ENCODE measurements at regions not wholly inside any gene's neighbourhood (a gene's known extent, or its start where the extent isn't known, plus 50 kb on each side); places are given as distances from the start of the nearest gene placed in this dataset.

- Histone ChIP-seq H3K27me3 (ENCODE audit: low read depth) (peaks cover 8% of the 10 kb centered on the region), H3K36me3 (no peaks in the 10 kb centered on the region), H3K4me1 (no peaks in the 10 kb centered on the region), H3K9me3 (replicated peaks) (peaks cover 9% of the 10 kb centered on the region), H3K4me3 (no peak overlapping the region), H3K27ac (replicated peaks) (no peak overlapping the region)
- intact Hi-C loops (cut with micrococcal nuclease), result no loop called here
- TF ChIP-seq CTCF (IDR thresholded peaks at IDR 0.05; ENCODE audit: borderline replicate concordance), result no peak
- DNase-seq, result no peak
Observed at GRCh38 chr22:27624042-27624441, 177.5 kb downstream of the MN1 start.

- Histone ChIP-seq H3K9me3 (replicated peaks) (peaks cover 3% of the 10 kb centered on the region), H3K4me1 (no peaks in the 10 kb centered on the region), H3K4me3 (no peak overlapping the region), H3K36me3 (no peaks in the 10 kb centered on the region), H3K27me3 (ENCODE audit: low read depth) (peaks cover 6% of the 10 kb centered on the region), H3K27ac (replicated peaks) (no peak overlapping the region)
- intact Hi-C loops (cut with micrococcal nuclease), result no loop called here
- no peak for TF ChIP-seq CTCF (IDR thresholded peaks at IDR 0.05; ENCODE audit: borderline replicate concordance)
- DNase-seq, result no peak
Observed at GRCh38 chr22:27624705-27625104, 176.9 kb downstream of the MN1 start.

GRCh38 chr22:27625769-27626674 is 175.5 kb downstream of the MN1 start:
- Histone ChIP-seq H3K27ac (replicated peaks) (no peak overlapping the region), H3K9me3 (replicated peaks) (no peaks in the 10 kb centered on the region), H3K4me1 (no peaks in the 10 kb centered on the region), H3K4me3 (no peak overlapping the region), H3K36me3 (no peaks in the 10 kb centered on the region), H3K27me3 (ENCODE audit: low read depth) (peaks cover 18% of the 10 kb centered on the region)
- TF ChIP-seq CTCF (IDR thresholded peaks at IDR 0.05; ENCODE audit: borderline replicate concordance), result no peak
- DNase-seq, result no peak
- intact Hi-C loops (cut with micrococcal nuclease), result no loop called here

- intact Hi-C loops (cut with micrococcal nuclease), result no loop called here
- H3K4me3 ChIP-seq, result no peak overlapping the region
- DNase-seq, result no peak
- H3K27me3 ChIP-seq (ENCODE audit: low read depth), result peaks cover 26% of the 10 kb centered on the region
- no peaks in the 10 kb centered on the region for H3K36me3 ChIP-seq
- no peaks in the 10 kb centered on the region for H3K9me3 ChIP-seq (replicated peaks)
- H3K4me1 ChIP-seq, result no peaks in the 10 kb centered on the region
- no peak for TF ChIP-seq CTCF (IDR thresholded peaks at IDR 0.05; ENCODE audit: borderline replicate concordance)
- no peak overlapping the region for H3K27ac ChIP-seq (replicated peaks)
Observed at GRCh38 chr22:27626675-27627443, 174.7 kb downstream of the MN1 start.

GRCh38 chr22:27627444-27627833 is 174.1 kb downstream of the MN1 start:
- Histone ChIP-seq H3K9me3 (replicated peaks) (no peaks in the 10 kb centered on the region), H3K36me3 (no peaks in the 10 kb centered on the region), H3K4me1 (peaks cover 2% of the 10 kb centered on the region), H3K4me3 (no peak overlapping the region), H3K27ac (replicated peaks) (no peak overlapping the region), H3K27me3 (ENCODE audit: low read depth) (peaks cover 26% of the 10 kb centered on the region)
- no peak for DNase-seq
- no peak for TF ChIP-seq CTCF (IDR thresholded peaks at IDR 0.05; ENCODE audit: borderline replicate concordance)
- intact Hi-C loops (cut with micrococcal nuclease), result no loop called here

Measured in left ventricle myocardium inferior (tissue), 1 donor.